HG02870 (cell line): ENCODE measurements at regions not wholly inside any gene's neighbourhood (a gene's known extent, or its start where the extent isn't known, plus 50 kb on each side); places are given as distances from the start of the nearest gene placed in this dataset.

ENCODE experiments used
- ATAC-seq: cut with Tn5 transposase; IDR thresholded peaks from one replicate; pipeline ENCODE4 v1.9.1; 2021; ENCODE audit warnings: mild to moderate bottlenecking, moderate library complexity; ENCODE audit not compliant: unreplicated experiment

DNA sequence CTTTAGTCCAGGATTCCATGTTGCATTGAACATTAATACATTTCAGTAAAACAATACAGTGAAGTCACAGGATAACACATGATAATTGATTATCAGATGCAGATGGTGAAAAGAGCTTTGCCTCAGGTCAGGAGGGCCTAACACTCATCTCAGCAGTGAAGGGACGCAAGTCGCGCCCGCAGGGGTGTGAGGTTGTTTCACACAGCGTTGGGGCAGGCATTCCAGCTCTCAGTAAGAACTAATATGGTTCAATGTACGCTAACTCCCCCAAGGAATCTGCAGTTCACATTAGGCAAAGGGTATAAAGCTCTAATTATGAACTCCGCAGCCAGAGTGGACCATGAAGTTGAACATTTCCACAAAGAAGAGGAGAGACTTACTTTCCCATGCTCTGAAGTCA, 53.1 kb upstream of the ATL2 start:
- ATAC-seq, result no peak

DNA sequence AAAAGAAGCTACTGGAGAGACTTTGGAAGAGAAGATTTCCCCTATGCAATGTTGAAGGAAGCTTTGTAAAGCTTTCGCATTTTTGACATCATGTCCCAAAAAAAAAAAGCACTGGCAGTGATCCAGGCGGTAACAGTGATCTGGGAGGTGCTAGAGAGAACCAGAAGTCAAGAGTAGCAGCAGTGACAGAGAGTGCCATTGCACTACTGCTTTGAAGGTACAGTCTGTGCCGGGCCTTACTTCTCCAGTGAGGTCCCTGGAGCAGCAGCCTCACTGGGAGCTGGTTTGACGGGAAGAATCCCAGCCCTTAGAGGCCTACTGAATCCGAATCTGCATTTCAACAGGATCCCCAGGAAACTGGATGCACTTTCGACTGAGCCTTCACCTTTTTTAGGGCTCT, 50.9 kb upstream of the ATL2 start:
- ATAC-seq, result no peak

DNA sequence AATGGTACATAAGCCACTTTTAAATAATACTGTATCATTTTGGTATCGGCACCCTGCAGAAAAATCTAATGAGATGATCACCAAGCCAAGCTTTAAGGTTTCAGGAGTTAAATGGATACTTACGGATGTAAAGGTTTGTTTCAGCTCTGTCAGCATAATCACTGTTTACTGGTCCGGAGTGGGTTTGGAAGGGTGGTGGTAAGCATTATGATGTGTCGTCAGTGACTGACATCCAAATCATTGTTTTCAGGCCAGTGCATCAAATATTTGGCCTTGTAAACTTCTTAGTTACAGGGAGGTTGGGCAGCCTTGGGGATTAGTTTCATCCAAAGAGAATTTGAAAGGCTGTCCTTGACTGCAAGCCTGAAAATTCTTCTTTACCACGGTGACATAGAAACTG, 50.0 kb upstream of the ATL2 start:
- no peak for ATAC-seq
